Glutamatergic neuron (in vitro differentiated cells): ENCODE measurements at regions not wholly inside any gene's neighbourhood (a gene's known extent, or its start where the extent isn't known, plus 50 kb on each side); places are given as distances from the start of the nearest gene placed in this dataset.

Experiments used
- DNase-seq: peaks from one replicate; pipeline ENCODE4 v3.0.0; 2022
- H3K27ac Mint-ChIP-seq: one replicate; pipeline ENCODE4 v1.8.0; 2020; ENCODE audit warnings: mild to moderate bottlenecking, mixed read lengths, inconsistent platforms; ENCODE audit not compliant: unreplicated experiment
- H3K27me3 Mint-ChIP-seq: one replicate; pipeline ENCODE4 v1.8.0; 2020; ENCODE audit warnings: mild to moderate bottlenecking, moderate library complexity, mixed read lengths, inconsistent platforms; ENCODE audit not compliant: unreplicated experiment
- H3K36me3 Mint-ChIP-seq: one replicate; pipeline ENCODE4 v1.8.0; 2020; ENCODE audit warnings: mild to moderate bottlenecking, mixed read lengths, inconsistent platforms; ENCODE audit not compliant: unreplicated experiment
- H3K4me1 Mint-ChIP-seq: one replicate; pipeline ENCODE4 v1.8.0; 2020; ENCODE audit warnings: mild to moderate bottlenecking, low read depth, mixed read lengths, inconsistent platforms; ENCODE audit not compliant: unreplicated experiment
- H3K4me3 Mint-ChIP-seq: one replicate; pipeline ENCODE4 v1.8.0; 2020; ENCODE audit warnings: mild to moderate bottlenecking, mixed read lengths, inconsistent platforms; ENCODE audit not compliant: unreplicated experiment
- H3K9me3 Mint-ChIP-seq: one replicate; pipeline ENCODE4 v1.8.0; 2020; ENCODE audit warnings: mild to moderate bottlenecking, moderate library complexity, mixed read lengths, inconsistent platforms; ENCODE audit not compliant: unreplicated experiment
- TF ChIP-seq, protein P1 (sequence below): fragments of 200-600 bp; sonication (generic); IDR thresholded peaks from one replicate; pipeline ENCODE4 v1.5.0; 2021; ENCODE audit not compliant: partially characterized antibody, unreplicated experiment

GRCh38 chr10:113283189-113283588 is 269.7 kb upstream of the HABP2 start:
- H3K27ac Mint-ChIP-seq: no peak overlapping the region
- H3K4me1 Mint-ChIP-seq: no peaks in the 10 kb centered on the region
- no peak for DNase-seq
- TF ChIP-seq, protein P1, sequence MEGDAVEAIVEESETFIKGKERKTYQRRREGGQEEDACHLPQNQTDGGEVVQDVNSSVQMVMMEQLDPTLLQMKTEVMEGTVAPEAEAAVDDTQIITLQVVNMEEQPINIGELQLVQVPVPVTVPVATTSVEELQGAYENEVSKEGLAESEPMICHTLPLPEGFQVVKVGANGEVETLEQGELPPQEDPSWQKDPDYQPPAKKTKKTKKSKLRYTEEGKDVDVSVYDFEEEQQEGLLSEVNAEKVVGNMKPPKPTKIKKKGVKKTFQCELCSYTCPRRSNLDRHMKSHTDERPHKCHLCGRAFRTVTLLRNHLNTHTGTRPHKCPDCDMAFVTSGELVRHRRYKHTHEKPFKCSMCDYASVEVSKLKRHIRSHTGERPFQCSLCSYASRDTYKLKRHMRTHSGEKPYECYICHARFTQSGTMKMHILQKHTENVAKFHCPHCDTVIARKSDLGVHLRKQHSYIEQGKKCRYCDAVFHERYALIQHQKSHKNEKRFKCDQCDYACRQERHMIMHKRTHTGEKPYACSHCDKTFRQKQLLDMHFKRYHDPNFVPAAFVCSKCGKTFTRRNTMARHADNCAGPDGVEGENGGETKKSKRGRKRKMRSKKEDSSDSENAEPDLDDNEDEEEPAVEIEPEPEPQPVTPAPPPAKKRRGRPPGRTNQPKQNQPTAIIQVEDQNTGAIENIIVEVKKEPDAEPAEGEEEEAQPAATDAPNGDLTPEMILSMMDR: no peak
- H3K36me3 Mint-ChIP-seq: no peaks in the 10 kb centered on the region
- H3K27me3 Mint-ChIP-seq: no peaks in the 10 kb centered on the region
- H3K4me3 Mint-ChIP-seq: no peak overlapping the region
- no peaks in the 10 kb centered on the region for H3K9me3 Mint-ChIP-seq

DNA sequence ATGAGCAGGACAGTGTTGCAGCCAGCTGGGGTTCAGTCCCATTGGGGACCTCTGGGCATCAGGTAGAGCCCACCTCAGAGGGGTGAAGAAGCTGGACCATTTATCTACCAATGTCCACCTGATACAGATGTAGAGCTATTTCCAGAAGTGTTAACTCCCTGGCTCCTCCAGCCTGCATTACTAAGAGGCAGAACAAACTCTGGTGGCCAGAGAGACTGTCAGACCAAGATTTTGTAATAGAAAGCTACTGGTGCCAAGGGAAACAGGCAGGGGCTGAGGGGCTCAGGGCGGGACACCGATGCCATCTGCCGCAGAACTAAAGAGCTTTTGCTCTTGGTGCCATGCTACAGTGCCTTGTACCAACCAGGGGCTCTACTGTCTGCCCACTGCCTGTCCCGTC is 268.2 kb upstream of the HABP2 start:
- H3K9me3 Mint-ChIP-seq: no peaks in the 10 kb centered on the region
- H3K27me3 Mint-ChIP-seq: no peaks in the 10 kb centered on the region
- no peak overlapping the region for H3K27ac Mint-ChIP-seq
- DNase-seq: no peak
- H3K4me3 Mint-ChIP-seq: no peak overlapping the region
- no peaks in the 10 kb centered on the region for H3K4me1 Mint-ChIP-seq
- H3K36me3 Mint-ChIP-seq: no peaks in the 10 kb centered on the region
- TF ChIP-seq, protein P1: no peak

DNA sequence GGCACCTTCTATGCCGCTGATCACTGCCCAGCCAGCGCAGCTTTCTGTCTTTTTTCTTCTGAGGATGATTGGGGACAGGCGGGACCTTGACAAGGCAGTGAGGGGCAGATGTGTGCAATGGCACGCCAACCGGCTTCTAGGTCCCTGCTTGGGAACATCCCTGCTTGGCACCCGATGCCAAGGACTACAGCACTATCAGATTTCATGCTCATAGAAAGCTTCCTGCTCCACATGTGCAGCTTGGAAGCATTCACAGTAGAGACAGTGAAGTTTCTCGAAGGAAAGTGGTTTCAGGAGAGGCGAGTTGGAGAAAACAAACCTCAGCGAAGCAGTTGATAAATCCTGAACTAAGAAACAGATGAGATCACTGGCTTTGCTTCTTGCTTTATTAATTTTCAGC is 267.5 kb upstream of the HABP2 start:
- DNase-seq: no peak
- Mint-ChIP-seq H3K36me3 (no peaks in the 10 kb centered on the region), H3K27me3 (no peaks in the 10 kb centered on the region), H3K9me3 (no peaks in the 10 kb centered on the region), H3K27ac (no peak overlapping the region), H3K4me3 (no peak overlapping the region), H3K4me1 (no peaks in the 10 kb centered on the region)
- TF ChIP-seq, protein P1: no peak

GRCh38 chr10:113287592-113287991 is 265.3 kb upstream of the HABP2 start:
- Mint-ChIP-seq H3K27ac (no peak overlapping the region), H3K36me3 (no peaks in the 10 kb centered on the region), H3K9me3 (no peaks in the 10 kb centered on the region), H3K27me3 (no peaks in the 10 kb centered on the region), H3K4me1 (no peaks in the 10 kb centered on the region), H3K4me3 (no peak overlapping the region)
- TF ChIP-seq, protein P1: no peak
- no peak for DNase-seq

GRCh38 chr10:113290137-113290536 is 262.7 kb upstream of the HABP2 start:
- H3K36me3 Mint-ChIP-seq: no peaks in the 10 kb centered on the region
- no peak overlapping the region for H3K27ac Mint-ChIP-seq
- H3K9me3 Mint-ChIP-seq: no peaks in the 10 kb centered on the region
- no peaks in the 10 kb centered on the region for H3K27me3 Mint-ChIP-seq
- TF ChIP-seq, protein P1: no peak
- no peak for DNase-seq
- H3K4me3 Mint-ChIP-seq: no peak overlapping the region
- H3K4me1 Mint-ChIP-seq: no peaks in the 10 kb centered on the region
